ENCODE measurements at regions not wholly inside any gene's neighbourhood (a gene's known extent, or its start where the extent isn't known, plus 50 kb on each side); places are given as distances from the start of the nearest gene placed in this dataset.

DNA sequence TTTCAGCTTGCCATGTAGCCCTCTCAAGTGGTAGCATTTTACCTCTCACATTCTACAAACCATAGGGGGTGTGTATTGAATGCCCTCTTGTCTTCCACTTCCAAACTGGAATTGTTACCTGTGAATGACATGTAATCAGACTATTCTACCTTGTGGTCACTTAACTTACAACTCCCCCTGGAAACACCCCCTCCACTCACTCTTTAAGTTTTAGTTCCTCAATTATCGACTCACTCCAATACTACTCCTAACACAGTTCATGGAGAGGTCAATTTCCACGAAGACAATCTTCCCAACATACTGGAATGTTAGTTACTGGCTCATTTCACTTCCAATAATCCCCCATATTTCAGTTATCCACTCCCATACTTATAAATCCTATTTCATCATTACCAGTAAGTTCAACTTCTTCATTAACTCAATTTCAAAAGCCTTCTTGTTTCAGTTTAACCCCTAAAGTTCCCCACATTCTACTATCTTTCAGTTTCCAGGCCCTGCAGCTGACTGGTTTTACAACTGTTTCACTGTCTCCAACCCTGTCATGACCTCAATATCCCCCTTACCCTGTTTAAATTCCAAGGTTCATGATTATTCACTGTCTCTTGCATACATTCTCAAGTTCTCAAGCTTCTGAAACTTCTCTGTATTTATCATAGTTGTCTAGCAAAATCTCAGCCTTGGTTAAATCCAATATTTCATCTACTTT is 92.5 kb downstream of the C11orf87 start:
- no peak for TF ChIP-seq EZH2phosphoT487 (IDR thresholded peaks at IDR 0.05; ENCODE audit: low read length)
- TF ChIP-seq, protein P1, sequence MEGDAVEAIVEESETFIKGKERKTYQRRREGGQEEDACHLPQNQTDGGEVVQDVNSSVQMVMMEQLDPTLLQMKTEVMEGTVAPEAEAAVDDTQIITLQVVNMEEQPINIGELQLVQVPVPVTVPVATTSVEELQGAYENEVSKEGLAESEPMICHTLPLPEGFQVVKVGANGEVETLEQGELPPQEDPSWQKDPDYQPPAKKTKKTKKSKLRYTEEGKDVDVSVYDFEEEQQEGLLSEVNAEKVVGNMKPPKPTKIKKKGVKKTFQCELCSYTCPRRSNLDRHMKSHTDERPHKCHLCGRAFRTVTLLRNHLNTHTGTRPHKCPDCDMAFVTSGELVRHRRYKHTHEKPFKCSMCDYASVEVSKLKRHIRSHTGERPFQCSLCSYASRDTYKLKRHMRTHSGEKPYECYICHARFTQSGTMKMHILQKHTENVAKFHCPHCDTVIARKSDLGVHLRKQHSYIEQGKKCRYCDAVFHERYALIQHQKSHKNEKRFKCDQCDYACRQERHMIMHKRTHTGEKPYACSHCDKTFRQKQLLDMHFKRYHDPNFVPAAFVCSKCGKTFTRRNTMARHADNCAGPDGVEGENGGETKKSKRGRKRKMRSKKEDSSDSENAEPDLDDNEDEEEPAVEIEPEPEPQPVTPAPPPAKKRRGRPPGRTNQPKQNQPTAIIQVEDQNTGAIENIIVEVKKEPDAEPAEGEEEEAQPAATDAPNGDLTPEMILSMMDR (IDR thresholded peaks at IDR 0.05; ENCODE audit: low read length) = no peak
